ENCODE measurements at regions not wholly inside any gene's neighbourhood (a gene's known extent, or its start where the extent isn't known, plus 50 kb on each side); places are given as distances from the start of the nearest gene placed in this dataset.

DNA sequence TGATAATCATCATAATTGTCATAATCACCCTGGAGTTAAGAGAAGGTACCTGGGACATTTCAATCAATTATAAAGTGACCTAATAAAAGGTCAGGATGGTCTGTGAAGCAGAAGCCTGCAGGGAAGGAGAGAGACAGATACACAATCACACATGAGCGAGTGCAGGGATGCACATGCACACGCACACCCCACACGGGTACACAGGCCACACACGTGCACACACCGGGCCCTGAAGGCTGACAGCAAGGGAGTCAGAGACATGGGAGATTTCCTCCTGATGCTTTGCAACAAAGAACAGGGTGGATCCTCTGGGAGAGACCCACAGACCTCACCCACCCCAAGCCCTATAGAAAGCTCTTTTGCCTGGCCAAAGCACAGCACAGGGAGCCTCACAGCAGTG, 82.3 kb upstream of the ZC3H12A start:
- Histone ChIP-seq H2BK12ac (ENCODE audit: insufficient read length, low read depth, low read length) (no peak overlapping the region), H2BK15ac (ENCODE audit: low read depth, low read length) (no peak overlapping the region), H3K9ac (ENCODE audit: extremely low read depth, insufficient read length, low read length) (no peak overlapping the region), H3K27ac (ENCODE audit: insufficient read length, low read depth, low read length) (no peak overlapping the region), H2BK5ac (ENCODE audit: insufficient read length, low read length) (no peak overlapping the region), H3K79me2 (ENCODE audit: insufficient read depth, low read length) (no peaks in the 10 kb centered on the region), H3K56ac (ENCODE audit: insufficient read length, low read depth, low read length) (no peak overlapping the region), H4K5ac (ENCODE audit: insufficient read length, low read depth, low read length) (no peak overlapping the region), H3K18ac (ENCODE audit: insufficient read length, low read depth, low read length) (no peak overlapping the region), H3K27me3 (ENCODE audit: insufficient read depth, low read length) (no peaks in the 10 kb centered on the region), H2AK5ac (ENCODE audit: insufficient read length, low read length) (no peak overlapping the region), H3K79me1 (ENCODE audit: insufficient read depth, low read depth, low read length, poor library complexity, severe bottlenecking) (no peaks in the 10 kb centered on the region), H2AFZ (ENCODE audit: low read length) (no peak overlapping the region), H3K4ac (ENCODE audit: low read depth, low read length) (no peak overlapping the region), H2BK120ac (ENCODE audit: low read depth, low read length, poor library complexity, severe bottlenecking) (no peak overlapping the region), H4K8ac (replicated peaks; ENCODE audit: insufficient read length, low read depth, low read length) (no peak overlapping the region), H3K4me2 (ENCODE audit: insufficient read depth, insufficient read length, low read length) (no peak overlapping the region), H4K91ac (ENCODE audit: insufficient read length, low read depth, low read length) (no peak overlapping the region), H3K4me1 (ENCODE audit: insufficient read depth, low read length) (0 out of 2 replicates have a peak, but pooled peaks cover 2% of the 10 kb centered on the region), H4K20me1 (ENCODE audit: control insufficient read depth, insufficient read depth, insufficient read length) (peaks cover 2% of the 10 kb centered on the region), H3K23ac (ENCODE audit: insufficient read length, low read depth, low read length) (no peak overlapping the region), H3K9me3 (ENCODE audit: control insufficient read depth, low read depth, low read length) (no peaks in the 10 kb centered on the region), H2BK20ac (ENCODE audit: low read depth, low read length, poor library complexity, severe bottlenecking) (no peak overlapping the region), H3K14ac (ENCODE audit: insufficient read depth, low read length) (no peak overlapping the region), H3T11ph (ENCODE audit: low read length) (no peak overlapping the region), H3K23me2 (ENCODE audit: insufficient read length, low read depth, low read length, poor library complexity, severe bottlenecking) (no peaks in the 10 kb centered on the region)
- DNase-seq, result no peak
- H3K36me3 Mint-ChIP-seq (ENCODE audit: insufficient read depth in 1 of 3, low read depth in 3 of 3), result no peaks in the 10 kb centered on the region
- WGBS (ENCODE audit: extremely low coverage, insufficient read length, low lambda C conversion rate), result no CpG with 5 or more reads among the region's 5 CpGs
- peak overlapping the region in 1 of 2 experiments; percentile 40; a peak in 2 of 5 replicates for H3K4me3 Mint-ChIP-seq
- H3K27me3 Mint-ChIP-seq (ENCODE audit: low read depth), result peaks cover 9% of the 10 kb centered on the region; the same call in 1 of the 2 replicates
- H3K9me3 Mint-ChIP-seq, result 0 out of 5 replicates have a peak, but pooled peaks cover 0 to 1% of the 10 kb centered on the region in 2 experiments
- no peak for TF ChIP-seq CTCF (conservative IDR thresholded peaks at IDR 0.05)
- H3K27ac Mint-ChIP-seq, result peak overlapping the region in 2 of 3 experiments; percentile 15 to 25; a peak in 1 of 7 replicates
- peaks cover 28 to 44% of the 10 kb centered on the region in 2 experiments for H3K4me1 Mint-ChIP-seq

Measured in H9 (cell line).